GM19324 (cell line): ENCODE measurements at regions not wholly inside any gene's neighbourhood (a gene's known extent, or its start where the extent isn't known, plus 50 kb on each side); places are given as distances from the start of the nearest gene placed in this dataset.

Experiments
- ATAC-seq: cut with Tn5 transposase; IDR thresholded peaks from one replicate; pipeline ENCODE4 v1.9.1; 2021; ENCODE audit warnings: mild to moderate bottlenecking, moderate library complexity; ENCODE audit not compliant: unreplicated experiment, low FRiP score

GRCh38 chr4:62222121-62222520 lies 1022.0 kb downstream of the ADGRL3 start:
- no peak for ATAC-seq

- no peak for ATAC-seq
These were observed 1010.4 kb downstream of the ADGRL3 start for GRCh38 chr4:62210486-62210885.

- ATAC-seq: no peak
These were observed 1009.8 kb downstream of the ADGRL3 start for GRCh38 chr4:62209757-62210485.

- ATAC-seq: no peak
These were observed 1008.8 kb downstream of the ADGRL3 start for GRCh38 chr4:62208921-62209320.

- no peak for ATAC-seq
These were observed 1004.0 kb downstream of the ADGRL3 start for GRCh38 chr4:62204136-62204535.

GRCh38 chr4:62199291-62199810 lies 999.2 kb downstream of the ADGRL3 start:
- ATAC-seq: no peak

- no peak for ATAC-seq
These were observed 996.2 kb downstream of the ADGRL3 start for GRCh38 chr4:62196338-62196737.

- ATAC-seq: no peak
These were observed 994.2 kb downstream of the ADGRL3 start for GRCh38 chr4:62194342-62194741.

- no peak for ATAC-seq
These were observed 993.6 kb downstream of the ADGRL3 start for GRCh38 chr4:62193761-62194160.

- no peak for ATAC-seq
These were observed 991.5 kb downstream of the ADGRL3 start for GRCh38 chr4:62191451-62192240.

- no peak for ATAC-seq
These were observed 970.1 kb downstream of the ADGRL3 start for GRCh38 chr4:62170235-62170634.

- ATAC-seq: no peak
These were observed 968.6 kb downstream of the ADGRL3 start for GRCh38 chr4:62168681-62169080.

GRCh38 chr4:62162606-62163005 lies 962.5 kb downstream of the ADGRL3 start:
- ATAC-seq: no peak

GRCh38 chr4:62161446-62161845 lies 961.3 kb downstream of the ADGRL3 start:
- no peak for ATAC-seq

GRCh38 chr4:62159876-62160275 lies 959.8 kb downstream of the ADGRL3 start:
- ATAC-seq: no peak

- ATAC-seq: no peak
These were observed 959.2 kb downstream of the ADGRL3 start for GRCh38 chr4:62159306-62159705.

GRCh38 chr4:62156205-62156604 lies 956.1 kb downstream of the ADGRL3 start:
- no peak for ATAC-seq

- ATAC-seq: no peak
These were observed 945.1 kb downstream of the ADGRL3 start for GRCh38 chr4:62145276-62145675.

GRCh38 chr4:62144431-62144830 lies 944.3 kb downstream of the ADGRL3 start:
- ATAC-seq: no peak

- ATAC-seq: no peak
These were observed 935.5 kb downstream of the ADGRL3 start for GRCh38 chr4:62135565-62136156.

GRCh38 chr4:62133977-62134376 lies 933.9 kb downstream of the ADGRL3 start:
- no peak for ATAC-seq
